GM13977 (cell line): ENCODE measurements at regions not wholly inside any gene's neighbourhood (a gene's known extent, or its start where the extent isn't known, plus 50 kb on each side); places are given as distances from the start of the nearest gene placed in this dataset.

Source experiments
- DNase-seq: peaks from one replicate; pipeline ENCODE4 v3.0.0; 2012; ENCODE audit warnings: low spot score
- in situ Hi-C: fragments of 300-500 bp; cut with MboI; formaldehyde crosslinking; loops from one replicate; pipeline ENCODE4 v1.12.0; 2022; ENCODE audit warnings: low sequenced_read_pairs, low pct_unique_long_range_greater_than_20kb, mixed read lengths, inconsistent platforms; ENCODE audit not compliant: unreplicated experiment
- TF ChIP-seq, protein P1 (sequence below): IDR thresholded peaks from 2 replicates; pipeline ENCODE4 v1.5.1; 2012; ENCODE audit warnings: mild to moderate bottlenecking, control low read depth; ENCODE audit not compliant: insufficient read depth; ENCODE audit errors: extremely low read depth, missing control alignments

DNA sequence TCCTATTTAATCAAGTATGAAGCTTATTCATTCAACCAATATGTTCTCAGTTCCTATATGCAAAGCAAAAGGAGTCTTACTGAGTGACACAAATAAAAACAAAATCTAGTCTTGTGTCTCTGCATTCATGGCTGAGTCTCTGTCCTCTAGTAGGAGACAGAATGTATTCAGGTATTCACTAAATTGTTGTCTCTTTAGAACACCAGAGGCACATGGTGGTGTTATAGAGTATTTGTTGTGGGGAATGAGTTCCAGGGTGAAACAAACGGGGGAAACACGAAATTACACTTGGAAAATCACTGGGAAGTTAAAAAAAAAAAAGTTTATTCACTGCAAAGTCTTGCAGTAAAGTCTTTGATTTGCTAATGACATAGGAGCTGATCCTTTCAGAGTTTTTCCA is 131.7 kb upstream of the FSHR start:
- in situ Hi-C loops, result no loop called here
- no peak for DNase-seq
- TF ChIP-seq, protein P1, sequence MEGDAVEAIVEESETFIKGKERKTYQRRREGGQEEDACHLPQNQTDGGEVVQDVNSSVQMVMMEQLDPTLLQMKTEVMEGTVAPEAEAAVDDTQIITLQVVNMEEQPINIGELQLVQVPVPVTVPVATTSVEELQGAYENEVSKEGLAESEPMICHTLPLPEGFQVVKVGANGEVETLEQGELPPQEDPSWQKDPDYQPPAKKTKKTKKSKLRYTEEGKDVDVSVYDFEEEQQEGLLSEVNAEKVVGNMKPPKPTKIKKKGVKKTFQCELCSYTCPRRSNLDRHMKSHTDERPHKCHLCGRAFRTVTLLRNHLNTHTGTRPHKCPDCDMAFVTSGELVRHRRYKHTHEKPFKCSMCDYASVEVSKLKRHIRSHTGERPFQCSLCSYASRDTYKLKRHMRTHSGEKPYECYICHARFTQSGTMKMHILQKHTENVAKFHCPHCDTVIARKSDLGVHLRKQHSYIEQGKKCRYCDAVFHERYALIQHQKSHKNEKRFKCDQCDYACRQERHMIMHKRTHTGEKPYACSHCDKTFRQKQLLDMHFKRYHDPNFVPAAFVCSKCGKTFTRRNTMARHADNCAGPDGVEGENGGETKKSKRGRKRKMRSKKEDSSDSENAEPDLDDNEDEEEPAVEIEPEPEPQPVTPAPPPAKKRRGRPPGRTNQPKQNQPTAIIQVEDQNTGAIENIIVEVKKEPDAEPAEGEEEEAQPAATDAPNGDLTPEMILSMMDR, result no peak

DNA sequence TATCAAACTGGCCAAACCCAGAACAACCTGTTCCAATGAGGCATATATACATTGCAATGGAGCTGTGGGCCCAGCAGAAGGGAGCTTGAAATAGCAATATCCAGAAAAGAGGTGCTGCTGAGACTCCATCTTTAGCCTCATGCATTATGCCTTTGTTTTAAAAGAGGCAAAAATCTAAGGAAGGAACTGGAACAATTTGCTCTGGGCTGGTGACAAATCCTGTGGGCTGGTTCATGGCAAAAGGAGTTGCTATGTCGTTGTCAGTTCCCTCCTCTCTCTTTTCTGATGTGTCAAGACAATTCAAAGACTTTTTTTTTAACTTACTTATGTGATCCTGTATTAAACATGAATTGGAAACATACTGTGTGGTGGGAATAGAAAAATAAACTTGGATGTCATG is 124.2 kb upstream of the FSHR start:
- TF ChIP-seq, protein P1, result no peak
- DNase-seq, result no peak
- in situ Hi-C loops, result no loop called here

DNA sequence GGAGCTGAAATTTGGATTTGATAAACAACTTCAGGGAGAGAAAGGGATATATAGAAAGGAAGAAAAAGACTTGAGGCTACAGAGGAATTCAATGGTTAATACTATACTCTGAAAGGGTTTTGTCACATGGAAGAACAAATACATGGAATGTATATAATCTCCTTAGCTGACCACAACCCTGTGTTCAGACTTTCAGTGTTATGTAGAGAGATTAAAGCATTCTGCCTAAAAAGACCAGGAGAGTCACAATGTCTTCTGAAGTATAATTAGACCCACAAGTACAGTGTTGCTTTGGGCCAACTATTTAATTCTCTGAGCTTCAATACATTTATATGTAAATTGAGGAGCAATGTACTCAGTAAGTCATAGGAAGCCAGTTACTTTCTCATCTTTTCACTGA is 123.8 kb upstream of the FSHR start:
- TF ChIP-seq, protein P1, result no peak
- no peak for DNase-seq
- in situ Hi-C loops, result no loop called here

DNA sequence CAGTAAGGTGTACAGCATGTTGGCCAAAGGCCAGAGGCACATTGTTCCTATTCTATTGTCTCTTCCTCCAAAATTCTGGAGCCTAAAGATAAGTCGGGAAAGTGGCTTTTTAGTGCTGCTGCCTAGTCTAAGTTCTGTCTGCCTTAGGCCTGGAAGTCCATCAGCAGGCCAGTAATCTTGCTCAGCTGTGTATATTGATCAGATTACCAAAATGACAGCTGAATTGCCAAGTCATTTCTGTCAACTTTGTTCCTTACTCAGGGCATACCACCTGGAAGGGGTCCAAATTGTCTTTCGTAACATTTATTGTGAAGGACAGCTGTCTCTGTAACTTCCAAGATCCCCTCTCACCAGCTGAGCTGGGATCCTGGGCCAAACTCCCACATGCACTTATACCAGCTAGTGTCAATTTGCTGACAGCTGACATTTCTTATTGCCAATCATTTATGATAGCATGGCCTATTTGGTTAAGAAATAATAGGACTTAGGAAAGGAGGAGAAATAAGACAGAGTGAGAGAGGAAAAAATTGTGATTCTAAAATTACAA is 116.8 kb upstream of the FSHR start:
- DNase-seq, result no peak
- TF ChIP-seq, protein P1, result no peak
- in situ Hi-C loops, result no loop called here

DNA sequence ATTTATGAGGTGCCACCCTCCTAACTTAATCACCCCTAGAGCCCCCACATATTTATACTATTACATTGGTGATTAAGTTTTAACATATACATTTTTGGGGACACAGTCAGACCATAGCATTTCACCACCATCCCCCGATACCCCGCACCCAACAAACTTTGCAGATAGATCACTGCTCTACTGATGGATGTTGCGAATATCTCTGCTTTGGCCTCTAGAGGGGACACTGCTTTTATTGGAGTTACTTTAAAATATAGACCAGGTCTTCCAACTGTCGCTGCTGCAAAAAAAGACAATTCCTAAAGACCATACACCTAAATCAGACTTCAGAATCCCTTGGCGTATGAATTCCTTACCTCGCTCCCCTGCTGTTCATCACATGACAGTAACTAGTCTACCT is 115.8 kb upstream of the FSHR start:
- TF ChIP-seq, protein P1, result no peak
- no peak for DNase-seq
- in situ Hi-C loops, result no loop called here

DNA sequence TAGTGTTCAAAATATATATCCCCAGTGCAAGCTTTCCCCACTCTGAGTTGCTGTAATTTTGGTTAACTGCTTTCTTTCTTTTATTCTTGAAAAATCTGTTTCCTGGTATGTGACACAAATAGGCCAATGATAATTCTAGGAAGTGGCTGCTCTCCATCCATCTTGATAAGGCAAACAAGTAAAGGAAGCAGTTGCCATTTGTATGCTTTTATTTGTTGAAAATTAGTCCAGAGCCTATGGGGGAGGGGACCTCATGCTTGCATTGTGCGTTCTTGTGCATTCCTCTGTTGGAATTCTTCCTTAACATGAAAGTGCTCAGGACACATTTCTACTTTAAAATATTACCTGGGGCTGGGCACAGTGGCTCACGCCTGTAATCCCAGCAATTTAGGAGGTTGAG is 111.2 kb upstream of the FSHR start:
- TF ChIP-seq, protein P1, result no peak
- in situ Hi-C loops, result no loop called here
- DNase-seq, result no peak
